NCI-H526 (cell line): ENCODE measurements at regions not wholly inside any gene's neighbourhood (a gene's known extent, or its start where the extent isn't known, plus 50 kb on each side); places are given as distances from the start of the nearest gene placed in this dataset.
A peak's percentile ranks its signal among the peaks of the same experiment; 100 is the strongest.

Experiments used
- DNase-seq, 2 experiments: peaks; one replicate each; lab custom pipeline; 2025; lab: John Stamatoyannopoulos, UW

DNA sequence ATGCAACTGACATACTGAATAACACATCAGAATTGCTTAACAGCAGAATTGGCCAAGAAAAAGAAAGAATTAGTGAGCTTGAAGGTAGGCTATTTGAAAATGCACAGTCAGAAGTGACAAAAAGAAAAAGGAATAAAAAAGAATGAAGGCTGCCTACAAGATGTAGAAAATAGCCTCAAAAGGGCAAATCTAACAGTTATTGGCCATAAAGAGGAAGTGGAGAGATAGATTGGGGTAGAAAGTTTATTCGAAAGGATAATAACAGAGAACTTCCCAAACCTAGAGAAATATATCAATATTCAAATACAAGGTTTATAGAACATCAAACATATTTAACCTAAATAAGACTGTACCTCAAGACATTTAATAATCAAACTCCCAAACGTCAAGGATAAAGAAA, 67.5 kb downstream of the ATP6V1G3 start:
- no peak for DNase-seq

DNA sequence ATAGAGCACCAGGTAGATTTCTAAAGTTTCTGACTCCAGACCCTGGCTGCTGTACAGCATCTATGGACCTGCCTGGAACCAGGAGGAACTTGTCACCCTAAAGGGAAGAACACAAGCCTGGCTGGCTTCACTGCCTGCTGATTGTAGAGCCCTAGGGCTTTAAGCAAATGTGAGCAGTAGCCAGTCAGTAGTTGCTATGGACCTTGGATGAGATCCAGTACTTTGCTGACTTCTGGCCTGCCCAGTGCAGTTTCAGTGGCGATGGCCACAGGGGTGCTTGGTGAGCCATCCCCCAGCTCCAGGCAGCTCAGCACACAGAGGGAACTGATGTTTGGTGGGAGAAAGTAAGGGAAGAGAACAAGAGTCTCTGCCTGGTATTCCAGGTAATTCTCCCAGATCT, 68.4 kb downstream of the ATP6V1G3 start:
- no peak for DNase-seq

DNA sequence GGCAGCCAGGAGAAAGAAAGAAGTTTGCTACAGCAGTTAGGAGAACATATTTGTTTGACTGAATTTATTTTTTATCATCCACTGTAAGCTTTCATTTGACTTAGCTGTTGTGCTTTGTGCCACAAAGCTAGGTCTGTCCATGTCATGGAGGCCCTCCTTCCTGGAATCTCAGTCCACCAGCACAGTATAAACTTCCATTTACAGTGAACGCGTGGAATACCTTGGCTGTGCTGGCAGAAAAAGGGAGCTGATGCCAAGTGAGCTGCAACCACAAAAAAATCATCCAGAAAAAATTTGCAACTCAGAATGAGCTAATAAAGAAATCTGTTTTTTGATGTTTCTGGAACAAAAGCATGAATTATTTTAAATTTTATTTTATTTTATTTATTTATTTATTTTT, 72.6 kb downstream of the ATP6V1G3 start:
- no peak for DNase-seq

DNA sequence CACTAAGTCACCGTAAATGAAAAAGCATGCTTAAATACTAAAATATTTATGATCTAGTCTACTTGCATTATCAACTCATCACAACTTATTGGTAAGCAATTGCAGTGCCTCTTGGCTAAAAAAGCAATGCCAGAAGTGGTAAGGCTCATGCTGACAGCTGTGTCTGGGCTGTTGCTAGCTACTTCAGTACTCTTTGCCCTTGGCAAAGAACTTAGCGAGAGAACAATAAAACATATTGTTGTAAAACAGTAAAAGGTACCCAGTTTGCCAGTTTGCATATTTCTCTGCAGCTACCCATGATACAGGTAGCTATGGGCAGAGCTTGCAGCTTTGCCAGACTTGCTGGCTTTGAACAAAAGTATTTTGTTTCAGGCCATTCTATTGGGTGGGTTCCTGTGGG, 73.1 kb downstream of the ATP6V1G3 start:
- DNase-seq: peak; percentile 66 to 71

DNA sequence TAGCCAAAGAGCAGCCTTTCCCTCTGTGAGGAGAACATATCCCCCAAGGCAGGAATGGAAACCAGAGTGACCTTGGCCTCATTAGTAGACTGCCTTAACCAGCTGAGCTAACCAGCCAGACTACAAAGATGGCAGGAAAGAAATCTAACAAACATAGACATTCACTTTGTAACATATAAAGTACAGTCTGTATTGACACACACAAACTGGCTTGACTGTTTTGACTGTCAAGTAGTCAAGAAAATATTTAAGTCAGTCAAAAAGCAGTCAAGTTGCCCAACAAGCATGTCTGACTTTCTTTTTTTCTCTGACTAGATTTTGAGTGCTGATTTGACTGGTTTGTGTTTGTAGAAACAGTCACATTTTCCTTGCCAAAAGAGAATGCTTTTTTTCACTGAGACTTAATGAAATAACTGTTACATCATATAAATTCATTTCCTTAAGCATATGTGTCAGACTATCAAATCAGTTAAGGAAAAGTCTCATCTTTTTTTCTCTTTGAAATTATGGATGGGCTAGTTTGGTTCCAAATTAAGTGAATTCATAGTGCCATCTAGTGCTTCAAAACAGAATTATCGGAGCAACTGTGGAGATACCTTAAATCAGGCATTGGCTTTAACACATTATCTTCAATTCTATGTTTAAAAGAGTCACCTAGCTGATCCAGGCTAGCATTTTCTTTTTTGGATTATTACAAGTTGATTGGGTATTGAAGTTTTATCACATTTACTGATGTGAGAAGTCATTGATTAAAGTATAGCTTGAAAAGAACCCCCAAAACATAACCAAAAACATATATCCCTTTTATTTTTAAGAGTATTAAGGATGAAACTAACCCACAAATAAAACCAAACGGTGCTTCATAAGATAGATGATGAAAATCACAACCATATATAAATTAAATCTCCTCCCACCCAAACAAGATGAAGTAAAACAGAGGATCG, 75.0 kb downstream of the ATP6V1G3 start:
- peak in 1 of 2 experiments; percentile 58 for DNase-seq

DNA sequence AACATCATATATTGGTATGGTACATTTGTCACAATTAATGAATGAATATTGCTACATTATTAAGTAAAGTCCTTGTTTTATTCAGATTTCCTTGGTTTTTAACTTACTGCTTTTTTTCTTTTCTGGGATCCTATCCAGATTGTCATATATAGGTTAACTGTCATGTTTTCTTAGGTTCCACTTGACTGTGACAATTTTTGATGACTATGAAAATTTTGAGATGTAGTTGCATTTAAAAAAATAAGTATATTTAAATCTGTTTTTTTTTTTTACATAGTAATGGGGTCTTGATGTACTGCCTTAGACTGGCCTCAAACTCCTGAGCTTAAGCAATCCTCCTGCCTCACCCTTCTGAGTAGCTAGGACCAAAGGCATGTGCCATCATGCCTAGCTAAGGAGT, 76.8 kb downstream of the ATP6V1G3 start:
- DNase-seq: no peak

DNA sequence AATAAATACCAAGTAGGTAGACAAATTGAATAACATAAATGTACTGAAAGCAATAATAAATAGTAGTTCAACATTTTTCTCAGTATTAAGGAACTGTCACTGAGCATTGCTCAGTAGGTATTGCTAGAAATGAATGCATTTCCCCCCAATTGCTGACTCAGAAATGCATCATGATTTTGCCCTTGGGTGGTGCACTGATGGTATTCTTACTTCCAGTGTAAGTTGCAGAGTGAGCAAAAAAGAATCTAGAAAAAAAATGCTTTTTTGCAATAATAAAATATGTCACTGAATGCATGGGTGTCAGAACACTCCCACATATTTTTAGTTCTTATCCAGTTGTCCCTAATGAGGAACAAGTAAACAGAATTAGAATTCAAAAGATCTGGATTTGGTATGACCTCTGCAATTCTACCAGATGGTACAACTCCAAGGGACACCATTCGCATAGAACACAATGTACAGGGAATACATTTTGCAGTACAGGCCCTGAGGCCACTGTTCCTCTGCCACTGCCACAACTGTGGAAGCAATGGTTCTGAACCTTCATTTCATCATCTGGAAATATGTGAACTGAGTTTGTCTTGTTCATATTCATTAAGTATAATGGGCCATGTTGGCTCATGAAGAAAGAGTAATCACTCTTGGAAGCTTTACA, 78.0 kb downstream of the ATP6V1G3 start:
- no peak for DNase-seq

DNA sequence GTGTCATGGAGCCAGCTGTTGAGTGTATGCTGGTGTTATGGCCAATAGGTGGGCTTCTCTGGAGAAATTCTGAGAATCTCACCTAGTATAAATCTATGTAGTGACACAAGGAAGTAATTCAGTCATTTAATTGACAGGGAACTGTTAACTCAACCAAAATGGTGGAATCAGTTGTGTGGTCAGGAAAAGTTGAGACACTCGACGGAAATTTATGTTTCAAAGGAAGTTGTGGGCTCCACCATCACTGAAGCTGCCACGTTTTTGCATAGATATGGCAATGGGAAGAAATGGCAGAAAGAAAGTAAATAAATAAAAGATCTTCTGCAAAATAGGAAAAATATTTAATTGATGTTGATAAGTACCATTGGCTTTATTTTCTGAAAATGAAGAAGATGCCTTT, 84.5 kb downstream of the ATP6V1G3 start:
- no peak for DNase-seq

DNA sequence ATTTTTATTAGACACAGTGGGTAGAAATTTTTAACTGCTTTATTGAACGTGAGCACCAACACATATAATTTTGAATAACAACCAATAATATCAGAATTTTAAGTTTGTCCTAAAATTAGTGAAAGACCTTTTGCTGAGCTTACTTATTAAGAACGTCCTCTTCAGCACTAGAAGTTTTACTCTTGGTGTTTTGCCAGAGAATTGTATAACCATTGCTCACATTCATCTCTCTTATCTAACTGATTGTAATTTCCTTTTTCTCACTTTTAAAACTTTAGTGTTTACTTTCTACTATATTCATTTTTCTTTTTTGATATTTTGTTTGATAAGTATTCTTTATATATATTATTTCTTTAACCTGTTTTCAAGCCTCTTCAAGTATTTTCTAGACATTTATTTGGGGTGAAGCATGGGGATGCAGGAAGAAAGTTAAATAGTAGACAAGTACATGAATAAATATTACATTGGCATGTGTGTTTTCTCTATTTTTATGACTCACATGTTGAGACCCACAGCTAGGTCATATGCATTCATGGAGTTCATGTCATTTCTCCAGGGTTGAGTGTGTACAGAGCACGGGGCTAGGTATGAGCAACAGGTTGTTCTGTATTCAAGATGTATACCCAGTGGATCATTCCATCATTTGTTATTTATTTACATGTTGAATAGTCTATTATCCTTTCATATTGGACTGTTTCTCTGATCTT, 90.6 kb downstream of the ATP6V1G3 start:
- DNase-seq: no peak

DNA sequence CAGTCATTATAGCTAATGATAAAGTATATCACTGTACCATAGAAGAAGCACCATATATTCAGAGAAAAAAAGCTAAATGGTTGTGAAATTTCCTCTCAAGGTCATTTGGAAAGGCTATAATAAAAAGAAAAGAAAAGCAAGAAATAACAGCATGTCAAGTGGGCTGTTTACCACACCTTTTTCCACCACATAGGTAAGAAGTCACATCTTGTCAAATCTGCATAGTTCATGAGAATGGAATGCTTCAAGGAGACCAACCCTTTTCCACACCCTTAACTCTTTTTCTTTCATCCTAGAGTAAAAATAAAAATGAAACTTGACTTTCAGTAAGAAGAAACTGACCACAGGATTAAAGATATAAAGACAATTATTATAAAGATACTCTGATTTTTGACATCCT, 91.2 kb downstream of the ATP6V1G3 start:
- no peak for DNase-seq

DNA sequence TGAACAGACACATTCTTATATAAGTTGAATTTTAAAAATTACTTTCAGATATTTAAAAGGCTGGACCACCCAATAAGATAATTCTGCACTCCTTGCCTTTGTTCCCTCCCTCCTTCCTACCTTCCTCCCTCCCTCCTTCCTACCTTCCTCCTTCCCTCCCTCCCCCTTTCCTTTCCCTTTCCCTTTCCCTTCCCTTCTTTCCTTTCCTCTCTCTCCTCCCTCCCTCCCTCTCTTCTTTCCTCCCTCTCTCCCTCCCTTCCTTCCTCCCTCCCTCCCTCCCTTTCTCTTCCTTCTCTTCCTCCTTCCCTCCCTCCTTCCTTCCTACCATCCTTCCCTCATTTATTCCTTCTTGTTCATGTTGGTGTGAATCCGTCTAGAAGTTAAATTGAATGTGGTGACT, 93.0 kb downstream of the ATP6V1G3 start:
- DNase-seq: no peak

DNA sequence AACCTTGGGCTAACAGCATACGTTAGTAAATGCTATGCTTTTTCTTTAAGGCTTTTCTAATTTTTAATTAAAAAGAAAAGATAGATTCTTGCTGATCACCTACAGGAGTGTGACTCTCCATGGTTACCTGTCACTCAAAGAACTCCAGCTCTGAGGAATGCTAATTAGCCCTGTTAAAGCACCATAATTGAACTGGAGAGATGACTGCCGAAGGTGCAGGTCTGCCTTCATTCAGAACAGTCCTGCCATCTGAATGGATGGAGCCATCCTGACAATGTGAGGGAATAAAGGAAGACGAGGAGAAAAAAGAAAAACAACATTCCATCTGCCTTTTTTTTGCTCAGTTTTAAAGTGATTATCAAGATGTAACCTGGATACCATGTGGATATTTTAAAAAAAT, 94.6 kb downstream of the ATP6V1G3 start:
- no peak for DNase-seq

DNA sequence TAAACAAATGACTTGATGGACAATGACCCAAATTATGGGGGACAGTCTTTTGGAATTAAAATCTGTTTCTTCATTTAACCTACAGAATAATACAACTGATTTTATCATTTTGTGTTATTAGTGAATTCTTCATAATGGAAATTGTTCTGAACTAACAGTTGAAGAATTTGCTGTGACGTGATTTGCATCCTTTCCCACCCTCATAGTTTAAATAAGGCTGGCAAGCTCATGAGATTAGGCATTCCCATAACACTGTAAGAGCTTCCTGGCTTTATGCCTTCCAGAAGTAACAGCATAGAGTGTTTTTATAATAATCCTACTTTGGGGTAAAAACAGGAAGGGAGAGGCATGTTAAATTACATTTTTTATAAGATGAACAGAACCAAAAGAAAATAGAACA, 95.7 kb downstream of the ATP6V1G3 start:
- no peak for DNase-seq

DNA sequence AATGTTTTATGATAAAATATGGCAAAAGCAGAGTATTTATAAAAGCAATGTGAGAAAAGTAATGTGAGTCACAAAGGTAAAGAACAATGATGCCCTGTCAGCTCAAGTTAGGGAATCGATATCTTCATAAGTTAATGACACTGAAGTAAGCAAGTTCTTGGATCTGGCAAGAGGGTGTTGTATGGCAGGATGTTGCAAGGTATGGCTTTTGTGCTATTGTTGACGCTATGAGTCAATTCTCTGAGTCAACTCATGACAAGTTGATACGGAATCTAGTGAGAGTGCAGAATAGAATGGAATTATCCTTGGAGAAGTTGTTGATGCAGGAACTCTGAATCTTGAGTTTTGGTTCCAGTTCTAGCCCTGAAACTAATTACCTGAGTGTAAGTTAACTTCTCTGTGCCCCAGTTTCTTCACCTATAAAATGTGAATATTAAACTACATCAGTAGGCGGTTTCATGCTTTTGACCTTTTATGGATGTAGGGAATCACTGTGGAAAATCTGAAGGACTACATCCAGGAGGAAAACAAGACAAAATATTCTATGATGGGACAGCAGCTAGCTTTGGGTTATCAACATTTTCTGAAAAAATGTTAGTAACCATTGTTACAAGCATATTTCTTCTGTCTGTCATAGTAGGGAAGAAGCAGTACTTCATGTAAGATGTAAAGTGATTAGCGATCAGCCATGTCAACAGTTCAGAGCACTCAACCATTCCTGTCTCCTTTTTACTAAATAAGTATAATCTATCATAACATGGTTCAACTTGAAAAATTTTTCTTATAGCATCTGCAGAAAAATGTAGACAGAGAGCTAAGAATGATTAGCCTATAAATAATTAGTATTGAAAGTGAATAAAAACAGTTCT, 96.9 kb downstream of the ATP6V1G3 start:
- DNase-seq: no peak

DNA sequence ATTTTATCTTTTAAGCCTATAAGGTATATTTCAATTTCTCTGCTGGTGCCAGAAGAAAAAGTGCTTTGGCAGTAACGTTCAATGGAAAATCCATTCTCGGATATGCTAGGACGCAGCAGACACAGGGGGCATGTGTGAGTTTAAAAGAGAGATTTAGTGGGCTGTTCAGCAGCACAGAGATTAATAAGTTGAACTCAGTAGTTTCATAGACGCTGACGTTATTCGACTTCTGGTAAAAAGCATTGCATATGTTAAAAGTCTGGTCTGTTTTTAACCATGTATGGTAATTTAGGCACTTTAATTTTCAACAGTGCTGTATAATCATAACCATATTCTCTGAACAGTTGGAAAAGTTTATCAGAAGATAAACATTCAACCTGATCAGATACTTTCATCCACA, 99.6 kb downstream of the ATP6V1G3 start:
- DNase-seq: no peak

DNA sequence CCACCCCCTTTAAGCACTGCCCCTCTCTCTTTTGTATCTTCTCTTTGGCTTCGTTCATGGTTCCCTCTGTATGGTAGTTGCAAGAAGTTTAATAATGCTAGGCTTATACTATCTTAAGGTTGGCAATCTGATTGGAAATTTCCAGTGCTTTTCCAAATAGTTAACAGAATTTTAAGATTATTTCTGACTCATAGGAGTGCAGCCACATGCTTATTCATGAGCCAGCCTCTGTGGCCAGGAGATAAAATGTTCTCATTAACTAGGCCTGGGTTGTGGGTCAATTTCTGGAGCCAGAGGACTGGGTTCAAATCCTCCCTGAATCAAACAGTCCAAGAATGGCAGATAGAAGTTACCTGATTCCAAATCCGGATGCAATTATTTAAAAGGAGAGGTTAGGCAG, 103.1 kb downstream of the ATP6V1G3 start:
- DNase-seq: no peak

DNA sequence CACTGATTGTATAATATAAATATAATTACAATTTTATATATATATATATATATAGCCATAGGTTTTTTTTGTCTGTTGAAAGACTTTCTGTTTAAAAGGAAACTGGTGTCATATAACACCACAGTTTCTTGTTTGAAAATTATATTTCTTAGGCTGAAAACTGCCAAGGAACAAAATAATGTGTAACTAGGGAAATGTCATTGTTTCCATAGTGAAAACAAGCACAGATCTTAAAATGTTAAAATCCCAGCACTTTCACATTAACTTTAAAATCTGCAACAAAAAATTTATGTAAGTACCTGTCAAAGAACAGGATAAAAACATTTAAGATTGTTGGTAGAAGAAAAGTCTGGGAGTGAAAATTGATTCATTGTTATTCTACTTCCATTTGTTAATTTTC, 104.2 kb downstream of the ATP6V1G3 start:
- DNase-seq: no peak

DNA sequence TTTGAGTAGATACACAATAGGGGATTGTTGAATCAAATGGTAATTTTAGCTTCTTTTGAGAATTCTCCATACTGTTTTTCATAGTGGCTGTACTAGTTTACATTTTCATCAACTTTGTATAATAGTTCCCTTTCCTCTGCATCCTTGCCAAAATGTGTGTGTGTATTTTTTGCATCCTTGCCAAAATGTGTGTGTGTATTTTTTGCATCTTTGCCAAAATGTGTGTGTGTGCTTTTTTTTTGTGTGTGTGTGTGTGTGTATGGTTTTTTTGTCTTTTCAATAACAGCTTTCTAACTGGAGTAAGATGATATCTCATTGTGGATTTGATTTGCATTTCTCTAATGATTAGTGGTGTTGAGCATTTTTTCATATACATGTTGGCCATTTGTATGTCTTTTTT, 105.4 kb downstream of the ATP6V1G3 start:
- peak in 1 of 2 experiments; percentile 1 for DNase-seq

DNA sequence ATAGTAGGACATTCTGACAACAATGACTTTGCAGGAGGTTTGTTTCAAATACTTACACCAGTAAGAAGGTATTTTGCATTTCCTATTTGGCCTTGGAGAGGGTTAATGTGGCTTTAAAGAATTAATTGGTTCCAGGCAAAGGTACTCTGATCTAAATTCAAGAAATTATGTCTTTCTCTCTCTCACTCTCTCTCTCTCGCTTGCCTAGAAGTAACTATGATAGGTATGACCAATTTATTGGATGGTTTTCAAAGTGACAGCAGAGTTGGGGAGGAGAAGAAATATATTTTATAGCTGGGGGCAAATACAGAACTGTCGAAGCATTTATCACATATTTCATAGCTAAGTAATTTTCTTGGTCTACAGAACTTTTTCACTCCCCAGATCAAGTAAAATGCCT, 116.0 kb downstream of the ATP6V1G3 start:
- DNase-seq: no peak

DNA sequence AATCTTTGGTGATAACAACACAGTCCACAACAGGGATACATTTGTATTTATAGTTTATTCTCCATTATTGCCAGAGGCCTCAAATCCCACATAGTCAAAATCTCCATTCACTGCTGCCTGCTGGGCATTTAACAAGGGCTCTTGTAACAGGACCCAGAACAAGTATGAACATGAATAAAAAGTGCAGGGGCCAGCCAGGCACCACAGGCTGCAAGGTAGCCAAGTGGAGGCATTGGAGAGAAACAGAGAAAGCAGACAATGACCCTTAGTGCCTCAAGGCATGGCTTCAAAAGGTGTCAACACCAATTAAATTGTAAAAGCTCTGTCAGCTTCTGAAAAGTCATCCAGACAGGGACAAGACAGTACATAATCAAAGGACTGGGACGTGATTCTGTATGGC, 116.8 kb downstream of the ATP6V1G3 start:
- DNase-seq: peak in 1 of 2 experiments; percentile 0

DNA sequence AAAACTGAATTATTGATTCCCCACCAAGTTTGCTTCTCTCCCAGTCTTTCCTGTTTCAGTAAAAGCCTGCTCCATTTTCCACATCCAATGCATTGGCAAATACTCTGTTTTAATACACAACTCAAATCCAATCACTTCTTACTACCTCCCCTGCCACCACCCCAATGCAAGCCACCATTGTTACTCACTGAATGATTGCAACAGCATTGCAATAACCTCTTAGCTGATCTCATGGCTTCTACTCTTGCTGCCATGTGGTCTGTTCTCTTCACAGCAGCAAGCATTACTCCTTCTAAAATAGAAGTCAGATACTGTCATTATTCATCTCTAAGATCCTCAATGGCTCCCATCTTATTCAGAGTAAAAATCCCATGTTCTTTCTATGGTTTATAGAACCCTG, 123.4 kb downstream of the ATP6V1G3 start:
- DNase-seq: no peak

DNA sequence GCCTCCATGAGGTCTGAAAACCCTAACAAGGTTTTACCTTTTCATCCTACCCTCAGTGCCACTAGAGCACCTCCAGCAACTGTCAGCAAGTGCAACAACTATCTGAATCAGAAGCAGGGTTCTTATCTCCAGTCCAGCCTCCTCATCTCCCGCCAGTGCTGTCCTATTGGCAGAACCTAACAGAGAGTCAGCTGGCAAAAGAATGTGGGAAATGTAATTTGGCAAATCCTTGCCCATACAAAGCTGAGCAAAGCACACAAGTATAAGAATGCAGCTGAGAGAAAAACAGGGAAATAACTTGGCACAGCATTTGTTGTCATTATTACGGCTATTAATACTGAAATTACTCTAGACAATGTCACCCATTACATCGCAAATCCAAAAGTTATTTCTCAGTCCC, 124.2 kb downstream of the ATP6V1G3 start:
- no peak for DNase-seq
